WTC11 (cell line): ENCODE measurements at regions not wholly inside any gene's neighbourhood (a gene's known extent, or its start where the extent isn't known, plus 50 kb on each side); places are given as distances from the start of the nearest gene placed in this dataset.

Source experiments
- ATAC-seq: fragments of 200-7000 bp; cut with Tn5 transposase; 2 replicates; pipeline ENCODE4 v1.10.0; 2021; ENCODE audit warnings: mild to moderate bottlenecking, moderate library complexity
- CTCF ChIA-PET: fragments of 300-600 bp; sonication (Branson Sonifier 250); formaldehyde crosslinking; loops from one replicate; lab custom pipeline; 2021; ENCODE audit warnings: antibody characterized with exemption; lab: Charles Lee
- POLR2A ChIA-PET: fragments of 350-600 bp; sonication (Branson Sonifier 250); formaldehyde crosslinking; loops from one replicate; lab custom pipeline; 2021; ENCODE audit warnings: antibody characterized with exemption; lab: Charles Lee
- DNase-seq: peaks from one replicate; pipeline ENCODE4 v3.0.0; 2021; ENCODE audit warnings: low spot score
- H3K27ac Mint-ChIP-seq: 2 replicates; pipeline ENCODE4 v1.8.0; 2021; ENCODE audit warnings: mixed read lengths
- H3K27me3 Mint-ChIP-seq: 2 replicates; pipeline ENCODE4 v1.8.0; 2021; ENCODE audit warnings: low read depth, mild to moderate bottlenecking, moderate library complexity, mixed read lengths
- H3K36me3 Mint-ChIP-seq: 2 replicates; pipeline ENCODE4 v1.8.0; 2021; ENCODE audit warnings: mixed read lengths
- H3K4me1 Mint-ChIP-seq: 2 replicates; pipeline ENCODE4 v1.8.0; 2022; ENCODE audit warnings: mixed read lengths
- H3K4me3 Mint-ChIP-seq: 2 replicates; pipeline ENCODE4 v1.8.0; 2021; ENCODE audit warnings: mild to moderate bottlenecking, moderate library complexity, mixed read lengths
- H3K9me3 Mint-ChIP-seq: 2 replicates; pipeline ENCODE4 v1.8.0; 2021; ENCODE audit warnings: mixed read lengths
- ATF6 ChIP-seq: sonication (generic); formaldehyde crosslinking; IDR thresholded peaks from 2 replicates; pipeline ENCODE4 v1.8.1; 2023; ENCODE audit warnings: mild to moderate bottlenecking, missing genetic modification reagents
- E2F4 ChIP-seq: sonication (generic); formaldehyde crosslinking; IDR thresholded peaks from 2 replicates; pipeline ENCODE4 v1.8.1; 2022; ENCODE audit warnings: low read depth, mild to moderate bottlenecking, moderate library complexity, missing genetic modification reagents, borderline replicate concordance
- GABPB1 ChIP-seq: sonication (generic); formaldehyde crosslinking; IDR thresholded peaks from 2 replicates; pipeline ENCODE4 v1.8.1; 2023; ENCODE audit warnings: mild to moderate bottlenecking, missing genetic modification reagents
- HMGA2 ChIP-seq: fragments of 250-450 bp; sonication (Bioruptor Pico); IDR thresholded peaks from 2 replicates; pipeline ENCODE4 v1.4.0; 2021; ENCODE audit warnings: mild to moderate bottlenecking, moderate library complexity
- NR1H2 ChIP-seq: sonication (generic); formaldehyde crosslinking; IDR thresholded peaks from 2 replicates; pipeline ENCODE4 v1.9.0; 2021; ENCODE audit warnings: mild to moderate bottlenecking, moderate library complexity, missing genetic modification reagents
- NR2C2 ChIP-seq: sonication (generic); formaldehyde crosslinking; IDR thresholded peaks from 2 replicates; pipeline ENCODE4 v1.8.0; 2022; ENCODE audit warnings: mild to moderate bottlenecking, missing genetic modification reagents
- PRDM15 ChIP-seq: sonication (generic); formaldehyde crosslinking; IDR thresholded peaks from 2 replicates; pipeline ENCODE4 v1.8.0; 2022; ENCODE audit warnings: missing genetic modification reagents
- SOX15 ChIP-seq: fragments of 250-450 bp; sonication (Bioruptor Pico); IDR thresholded peaks from 2 replicates; pipeline ENCODE4 v1.9.0; 2021; ENCODE audit warnings: mild to moderate bottlenecking
- TEAD4 ChIP-seq: sonication (generic); formaldehyde crosslinking; IDR thresholded peaks from 2 replicates; pipeline ENCODE4 v1.8.0; 2022; ENCODE audit warnings: mild to moderate bottlenecking, missing genetic modification reagents
- USF2 ChIP-seq: sonication (generic); formaldehyde crosslinking; IDR thresholded peaks from 2 replicates; pipeline ENCODE4 v1.8.1; 2023; ENCODE audit warnings: mild to moderate bottlenecking, missing genetic modification reagents, moderate library complexity
- ZBTB21 ChIP-seq: sonication (generic); formaldehyde crosslinking; IDR thresholded peaks from 2 replicates; pipeline ENCODE4 v1.8.1; 2023; ENCODE audit warnings: mild to moderate bottlenecking, missing genetic modification reagents, borderline replicate concordance
- ZMAT4 ChIP-seq: fragments of 250-450 bp; sonication (Bioruptor Pico); IDR thresholded peaks from 2 replicates; pipeline ENCODE4 v1.9.0; 2021; ENCODE audit warnings: mild to moderate bottlenecking
- ZNF219 ChIP-seq: sonication (generic); formaldehyde crosslinking; IDR thresholded peaks from 2 replicates; pipeline ENCODE4 v1.8.0; 2023; ENCODE audit warnings: missing genetic modification reagents, mild to moderate bottlenecking, borderline replicate concordance
- ZNF425 ChIP-seq: fragments of 250-450 bp; sonication (Bioruptor Pico); conservative IDR thresholded peaks from 2 replicates; pipeline ENCODE4 v1.9.0; 2021; ENCODE audit warnings: mild to moderate bottlenecking

GRCh38 chr4:82043081-82043808, 330.5 kb downstream of the HNRNPD start:
- peak; percentile 21 for DNase-seq
- Mint-ChIP-seq H3K4me1 (peaks cover 29% of the 10 kb centered on the region), H3K9me3 (no peaks in the 10 kb centered on the region), H3K27ac (no peak overlapping the region), H3K36me3 (no peaks in the 10 kb centered on the region), H3K27me3 (peaks cover 37% of the 10 kb centered on the region), H3K4me3 (peak overlapping the region; percentile 81)
- POLR2A ChIA-PET: no interaction called here
- ATAC-seq: peak; percentile 27
- TF ChIP-seq NR2C2 (CRISPR knock-in tag) (no peak), ZNF425 (CRISPR knock-in tag) (no peak), GABPB1 (CRISPR knock-in tag) (no peak), USF2 (CRISPR knock-in tag) (no peak), ZBTB21 (CRISPR knock-in tag) (no peak), HMGA2 (CRISPR knock-in tag) (no peak), E2F4 (CRISPR knock-in tag) (no peak), ATF6 (CRISPR knock-in tag) (no peak), ZNF219 (CRISPR knock-in tag) (no peak), PRDM15 (CRISPR knock-in tag) (no peak), TEAD4 (CRISPR knock-in tag) (no peak)
- CTCF ChIA-PET: interaction anchor here (1.3 to 2.6 kb wide), 2 partner anchors 225 kb away, joined by 5 to 13 read pairs; no protein-coding TSS in a partner anchor

GRCh38 chr4:82042042-82042441, 331.7 kb downstream of the HNRNPD start:
- Mint-ChIP-seq H3K4me3 (no peak overlapping the region), H3K36me3 (no peaks in the 10 kb centered on the region)
- POLR2A ChIA-PET: no interaction called here

More at GRCh38 chr4:82042042-82042441, 331.7 kb downstream of the HNRNPD start:
- H3K9me3 Mint-ChIP-seq: no peaks in the 10 kb centered on the region
- CTCF ChIA-PET: interaction anchor here (1.3 kb wide), 1 partner anchor 226 kb away, joined by 5 read pairs; no protein-coding TSS in a partner anchor
- ATAC-seq: no peak
- peaks cover 37% of the 10 kb centered on the region for H3K27me3 Mint-ChIP-seq
- H3K4me1 Mint-ChIP-seq: peaks cover 35% of the 10 kb centered on the region
- TF ChIP-seq ZMAT4 (CRISPR knock-in tag) (no peak), ZNF425 (CRISPR knock-in tag) (no peak), NR1H2 (no peak), SOX15 (CRISPR knock-in tag) (no peak), HMGA2 (CRISPR knock-in tag) (no peak)
- no peak for DNase-seq
- H3K27ac Mint-ChIP-seq: no peak overlapping the region
